NCI-H69 (cell line): ENCODE measurements at regions not wholly inside any gene's neighbourhood (a gene's known extent, or its start where the extent isn't known, plus 50 kb on each side); places are given as distances from the start of the nearest gene placed in this dataset.
A peak's percentile ranks its signal among the peaks of the same experiment; 100 is the strongest.
"Not testable (repeated sequence)": the region's sequence is repeated elsewhere in the genome, so short reads cannot be mapped to it uniquely, and the experiment has no call there.

Experiments used
- DNase-seq: peaks from one replicate; lab custom pipeline; 2025; lab: John Stamatoyannopoulos, UW

GRCh38 chr12:83575326-83575725, 888.6 kb downstream of the TMTC2 start:
- DNase-seq, result no peak

- DNase-seq, result no peak
Observed at GRCh38 chr12:83574142-83574541, 887.4 kb downstream of the TMTC2 start.

- DNase-seq, result peak; percentile 37
Observed at GRCh38 chr12:83573671-83574070, 887.0 kb downstream of the TMTC2 start.

- no peak for DNase-seq
Observed at GRCh38 chr12:83559650-83560049, 872.9 kb downstream of the TMTC2 start.

GRCh38 chr12:83556040-83556439, 869.3 kb downstream of the TMTC2 start:
- not testable (repeated sequence) for DNase-seq

GRCh38 chr12:83541446-83541845, 854.7 kb downstream of the TMTC2 start:
- no peak for DNase-seq

GRCh38 chr12:83538361-83538965, 851.8 kb downstream of the TMTC2 start:
- no peak for DNase-seq

GRCh38 chr12:83537428-83538053, 850.8 kb downstream of the TMTC2 start:
- DNase-seq, result no peak

- no peak for DNase-seq
Observed at GRCh38 chr12:83536496-83536895, 849.8 kb downstream of the TMTC2 start.

- no peak for DNase-seq
Observed at GRCh38 chr12:83528571-83528970, 841.9 kb downstream of the TMTC2 start.

- peak; percentile 63 for DNase-seq
Observed at GRCh38 chr12:83527810-83528209, 841.1 kb downstream of the TMTC2 start.

- no peak for DNase-seq
Observed at GRCh38 chr12:83515306-83516026, 828.8 kb downstream of the TMTC2 start.

GRCh38 chr12:83514372-83514771, 827.7 kb downstream of the TMTC2 start:
- peak; percentile 52 for DNase-seq

- no peak for DNase-seq
Observed at GRCh38 chr12:83506841-83507240, 820.1 kb downstream of the TMTC2 start.

- no peak for DNase-seq
Observed at GRCh38 chr12:83505586-83505985, 818.9 kb downstream of the TMTC2 start.

- DNase-seq, result not testable (repeated sequence)
Observed at GRCh38 chr12:83499894-83500293, 813.2 kb downstream of the TMTC2 start.

GRCh38 chr12:83477696-83478095, 791.0 kb downstream of the TMTC2 start:
- no peak for DNase-seq

- DNase-seq, result no peak
Observed at GRCh38 chr12:83476695-83477690, 790.3 kb downstream of the TMTC2 start.

GRCh38 chr12:83476006-83476405, 789.3 kb downstream of the TMTC2 start:
- DNase-seq, result no peak

GRCh38 chr12:83474369-83474768, 787.7 kb downstream of the TMTC2 start:
- DNase-seq, result no peak

GRCh38 chr12:83473408-83474095, 786.8 kb downstream of the TMTC2 start:
- no peak for DNase-seq
